ENCODE measurements at regions not wholly inside any gene's neighbourhood (a gene's known extent, or its start where the extent isn't known, plus 50 kb on each side); places are given as distances from the start of the nearest gene placed in this dataset.

DNA sequence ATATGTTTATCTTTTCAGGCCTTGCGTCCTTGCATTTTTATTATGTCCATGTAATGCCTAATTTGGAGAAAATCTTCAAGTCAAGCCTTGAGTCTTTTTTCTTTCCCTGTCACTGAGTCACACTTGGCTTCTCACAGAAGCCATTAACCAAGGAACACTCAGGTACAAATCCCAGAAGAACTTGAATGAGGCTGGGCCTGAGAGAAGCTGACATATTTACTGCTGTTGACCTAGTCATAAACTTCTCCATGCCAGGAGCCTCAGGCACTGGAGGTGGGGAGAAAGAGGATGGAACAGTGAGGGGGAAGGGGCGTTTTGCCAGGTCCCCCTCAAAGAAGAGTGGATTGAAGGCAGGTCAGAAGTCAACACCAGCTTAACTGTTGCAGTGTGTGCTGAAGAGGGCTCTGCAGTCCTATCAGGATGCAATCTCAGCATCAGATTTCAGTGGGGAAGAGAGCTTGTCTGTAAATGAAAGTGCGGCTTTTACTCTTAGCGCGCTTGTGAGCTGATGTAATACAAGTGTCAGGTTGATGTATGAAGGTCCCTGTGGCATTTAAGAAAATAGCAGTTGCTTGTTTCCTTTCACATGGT, 526.0 kb downstream of the ETS1 start:
- peak; percentile 33 for DNase-seq

DNA sequence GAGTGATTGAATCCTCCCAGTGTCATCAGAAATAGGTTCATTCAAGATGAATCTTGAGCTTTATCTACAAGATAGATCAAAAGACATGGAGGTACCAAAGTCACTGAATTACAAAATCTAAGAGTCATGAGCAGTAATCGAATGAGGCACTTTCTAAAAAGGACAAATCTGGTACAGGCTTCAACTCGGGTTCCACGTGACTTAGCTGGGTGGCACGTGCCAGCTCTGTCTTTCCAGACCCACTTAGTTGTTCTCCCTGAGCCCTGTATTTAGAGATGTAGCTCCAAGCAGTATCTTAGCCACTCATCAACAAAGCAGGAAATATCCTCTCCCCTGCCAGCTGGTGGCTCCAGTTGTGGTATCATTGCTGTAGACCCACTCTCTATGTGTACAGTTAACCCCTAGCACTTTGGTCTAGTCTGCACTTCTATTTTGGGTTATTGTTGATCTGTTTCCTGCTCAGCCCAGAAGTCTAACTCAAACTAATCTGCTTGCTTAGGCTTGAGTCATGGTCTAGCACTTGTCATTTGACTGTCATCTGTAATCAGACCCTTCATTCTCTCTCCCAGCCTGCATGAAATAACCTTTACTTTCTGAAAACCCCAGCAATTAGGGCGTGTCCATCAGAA, 528.7 kb downstream of the ETS1 start:
- no peak for DNase-seq

DNA sequence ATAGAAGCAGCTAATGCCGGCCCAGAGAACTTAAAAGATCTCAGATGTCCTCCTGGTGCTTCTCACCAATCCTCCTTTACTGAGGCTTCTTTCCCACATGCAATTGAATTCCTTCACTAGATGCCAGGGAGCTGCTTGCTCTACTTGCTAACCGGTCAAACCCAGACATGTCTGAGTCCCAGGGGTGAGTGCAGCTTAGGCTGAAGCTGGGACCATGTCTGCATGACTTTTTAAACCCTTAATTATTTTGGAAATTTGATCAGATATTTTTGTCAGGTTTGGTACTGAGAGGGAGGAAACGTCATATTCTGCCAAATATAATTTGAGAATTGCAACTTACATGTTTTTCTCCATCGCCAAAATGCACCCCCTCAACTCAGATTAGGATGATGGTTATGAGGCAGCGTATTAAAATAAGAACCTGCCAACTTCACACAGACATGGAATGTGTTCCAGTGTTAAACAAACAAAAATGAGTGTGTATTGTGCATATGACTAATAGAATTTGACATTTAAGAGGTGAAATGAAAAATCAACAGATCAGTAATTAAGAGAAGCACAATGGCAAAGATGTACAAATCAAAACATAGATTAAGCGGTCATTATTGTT, 529.5 kb downstream of the ETS1 start:
- no peak for DNase-seq

GRCh38 chr11:128055576-128056217, 531.7 kb downstream of the ETS1 start:
- no peak for DNase-seq

- DNase-seq: no peak
Observed at GRCh38 chr11:128053981-128054931, 533.1 kb downstream of the ETS1 start.

- peak; percentile 59 for DNase-seq
Observed at GRCh38 chr11:128052912-128053641, 534.3 kb downstream of the ETS1 start.

DNA sequence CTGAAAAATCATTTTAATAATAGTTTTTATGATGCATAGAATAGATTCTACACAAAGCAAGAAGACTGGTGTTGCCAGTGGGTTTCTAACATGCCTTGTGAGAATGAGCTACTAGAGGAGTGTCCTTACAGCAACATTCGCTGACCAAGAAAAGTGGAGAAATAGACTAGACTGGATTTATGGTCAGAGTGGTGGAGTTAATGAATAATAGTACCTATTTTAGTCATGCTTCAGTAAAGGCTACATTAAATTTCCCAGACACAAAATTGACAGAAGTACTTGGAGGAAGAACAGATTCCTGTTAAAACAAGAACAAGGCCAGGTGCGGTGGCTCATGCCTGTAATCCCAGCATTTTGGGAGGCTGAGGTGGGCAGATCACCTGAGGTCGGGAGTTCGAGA, 539.2 kb downstream of the ETS1 start:
- DNase-seq: peak; percentile 66

- no peak for DNase-seq
Observed at GRCh38 chr11:128047026-128047425, 540.3 kb downstream of the ETS1 start.

GRCh38 chr11:128046213-128046612, 541.1 kb downstream of the ETS1 start:
- no peak for DNase-seq

DNA sequence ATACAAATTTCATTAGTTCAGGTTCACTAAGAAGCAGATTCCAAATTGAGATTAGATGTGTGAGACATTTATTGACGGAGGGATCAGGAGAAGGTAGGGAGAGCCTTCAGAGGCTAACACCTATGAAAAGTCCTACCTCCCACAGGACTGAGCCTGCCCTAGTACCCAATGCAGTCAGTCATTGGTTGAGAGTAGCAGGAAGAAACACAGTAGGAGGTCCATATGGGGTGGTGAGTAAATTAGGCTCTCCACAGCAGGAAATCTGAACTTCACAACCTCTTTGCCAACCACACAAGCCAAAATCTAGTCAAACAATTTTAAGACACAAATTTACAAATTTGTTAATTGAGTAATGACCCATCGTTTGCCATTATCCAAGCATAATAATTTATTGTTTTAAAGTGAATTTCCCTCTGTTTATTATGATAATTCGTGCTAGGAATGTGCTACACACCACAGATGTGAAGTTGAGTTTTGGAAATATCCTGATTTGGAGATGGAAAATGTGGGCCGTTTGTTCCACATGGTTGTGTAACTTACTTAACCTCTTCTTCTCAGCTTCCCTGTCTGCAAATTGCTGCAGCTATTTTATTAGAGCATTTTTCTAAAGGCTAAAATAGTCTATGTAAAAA, 542.1 kb downstream of the ETS1 start:
- DNase-seq: no peak

DNA sequence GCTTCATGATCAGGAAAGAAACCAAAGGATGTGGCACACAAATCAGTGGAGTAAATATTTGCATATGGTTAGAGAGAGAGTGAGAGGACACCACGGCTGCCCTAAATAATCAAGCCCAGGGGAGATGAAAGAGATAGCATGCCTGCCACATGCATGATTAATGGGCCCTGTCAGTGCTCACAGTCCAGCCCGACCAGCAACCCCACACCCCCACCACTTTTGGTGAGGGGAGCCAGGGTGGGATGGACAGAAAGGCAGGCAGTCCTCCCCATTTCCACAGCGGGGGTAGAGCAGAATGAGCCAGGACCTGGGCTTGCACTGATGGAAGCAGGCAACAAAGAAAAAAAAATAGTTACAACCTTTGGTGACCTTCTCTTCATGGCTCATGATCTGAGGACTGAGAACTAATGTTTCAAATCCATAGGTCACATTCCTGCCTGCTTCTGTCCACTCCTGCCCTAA, 545.0 kb downstream of the ETS1 start:
- peak; percentile 94 for DNase-seq

- DNase-seq: no peak
Observed at GRCh38 chr11:128040603-128041002, 546.8 kb downstream of the ETS1 start.

DNA sequence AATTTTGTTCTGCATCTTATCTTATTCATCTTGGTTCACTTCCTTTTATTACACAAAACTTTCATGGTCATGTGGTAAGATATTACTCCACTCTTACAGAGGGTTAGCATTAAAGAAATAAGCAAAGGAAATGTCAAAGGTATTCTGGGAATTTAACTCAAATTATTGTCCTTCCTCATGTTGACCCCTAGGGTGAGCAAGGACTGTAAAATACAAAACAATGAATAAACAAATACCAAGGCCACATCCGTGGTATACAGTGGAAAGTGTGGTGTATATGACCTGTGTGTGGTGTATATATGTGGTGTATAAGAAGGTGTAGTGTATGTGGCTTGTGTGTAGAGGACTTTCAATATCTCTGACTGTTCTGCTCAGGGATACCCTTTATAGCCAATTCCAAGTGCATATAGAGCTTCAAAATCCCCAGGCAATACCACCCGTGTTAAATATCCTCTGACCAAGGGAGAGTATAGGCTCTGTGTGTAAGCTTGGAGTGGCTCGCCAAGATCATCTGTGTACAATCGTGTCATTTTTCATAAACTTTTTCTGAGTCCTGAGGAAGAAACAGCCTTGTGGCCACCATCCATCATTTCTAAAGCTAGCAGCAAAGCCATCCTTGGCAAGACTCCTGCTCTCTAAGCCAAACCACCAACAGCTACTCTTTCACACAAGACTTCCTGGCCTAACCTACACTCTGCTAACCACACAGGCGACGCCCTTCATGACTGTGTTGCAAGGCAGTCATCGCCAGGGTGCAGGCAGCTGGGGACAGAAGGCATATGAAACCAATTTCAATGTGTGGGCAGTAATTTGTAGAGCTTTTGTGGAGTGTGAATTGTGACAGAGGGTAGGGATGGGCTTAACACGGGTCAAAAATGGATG, 548.0 kb downstream of the ETS1 start:
- no peak for DNase-seq

GRCh38 chr11:128036556-128037093, 550.7 kb downstream of the ETS1 start:
- no peak for DNase-seq

GRCh38 chr11:128036006-128036405, 551.4 kb downstream of the ETS1 start:
- DNase-seq: no peak

DNA sequence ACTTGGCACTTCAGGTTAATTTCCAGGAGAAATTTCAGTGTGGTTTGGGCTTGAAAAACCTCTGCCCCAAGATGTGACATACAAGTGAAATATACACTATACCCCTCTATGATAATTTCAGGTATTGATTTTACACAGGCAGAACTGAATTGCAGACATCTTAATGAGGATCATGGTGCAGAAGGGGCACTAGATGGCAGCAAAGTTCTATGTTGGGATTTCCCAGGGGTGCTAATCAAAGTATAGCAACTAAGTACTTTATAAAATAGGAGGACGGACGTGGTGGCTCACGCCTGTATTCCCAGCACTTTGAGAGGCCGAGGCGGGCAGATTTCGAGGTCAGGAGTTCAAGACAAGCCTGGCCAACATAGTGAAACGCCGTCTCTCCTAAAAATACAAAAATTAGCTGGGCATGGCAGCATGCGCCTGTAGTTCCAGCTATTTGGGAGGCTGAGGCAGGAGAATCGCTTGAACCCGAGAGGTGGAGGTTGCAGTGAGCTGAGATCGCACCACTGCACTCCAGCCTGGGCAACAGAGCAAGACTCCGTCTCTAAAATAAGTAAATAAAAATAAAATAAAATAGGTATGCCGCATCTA, 555.7 kb downstream of the ETS1 start:
- DNase-seq: peak; percentile 68

- DNase-seq: no peak
Observed at GRCh38 chr11:128029219-128029722, 558.1 kb downstream of the ETS1 start.

DNA sequence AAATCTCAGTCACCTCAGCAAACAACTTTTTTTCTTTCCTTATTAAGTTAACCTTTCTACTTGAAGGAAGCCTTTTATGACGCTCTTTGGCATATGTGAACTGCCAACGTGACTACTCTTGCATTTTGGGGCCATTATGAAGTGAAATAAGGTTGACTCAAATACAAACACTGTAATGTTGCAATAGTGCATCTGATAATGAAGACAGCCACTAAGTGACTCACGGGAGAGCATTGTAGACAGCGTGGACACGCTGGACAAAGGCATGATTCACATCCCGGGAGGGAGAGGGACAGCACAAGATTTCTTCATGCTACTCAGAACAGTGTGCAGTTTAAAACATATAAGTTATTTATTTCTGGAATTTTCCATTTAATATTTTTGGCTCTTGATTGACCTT, 560.8 kb downstream of the ETS1 start:
- DNase-seq: peak; percentile 70

DNA sequence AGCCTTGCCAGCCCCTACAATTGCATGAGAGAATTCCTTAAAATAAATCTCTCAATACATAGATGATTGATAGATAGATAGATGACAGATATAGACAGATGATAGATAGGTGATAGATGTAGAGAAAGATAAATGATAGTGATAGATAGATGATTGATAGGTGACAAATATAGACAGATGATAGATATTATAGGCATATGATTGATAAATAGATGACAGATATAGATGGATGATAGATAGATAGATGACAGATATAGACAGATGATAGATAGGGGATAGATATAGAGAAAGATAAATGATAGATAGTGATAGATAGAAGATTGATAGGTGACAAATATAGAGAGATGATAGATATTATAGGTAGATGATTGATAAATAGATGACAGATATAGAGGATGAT, 564.6 kb downstream of the ETS1 start:
- no peak for DNase-seq

GRCh38 chr11:128022007-128022368, 565.4 kb downstream of the ETS1 start:
- DNase-seq: no peak

All from kidney glomerular epithelial cell (primary cell).